Activated CD4-positive, alpha-beta memory T cell treated with anti-CD3 and anti-CD28 coated beads for 36 hours (primary cell): ENCODE measurements at regions not wholly inside any gene's neighbourhood (a gene's known extent, or its start where the extent isn't known, plus 50 kb on each side); places are given as distances from the start of the nearest gene placed in this dataset.
"Not testable (repeated sequence)": the region's sequence is repeated elsewhere in the genome, so short reads cannot be mapped to it uniquely, and the experiment has no call there.

Experiments
- CTCF ChIA-PET: fragments of 350-600 bp; sonication (Branson Sonifier 250); formaldehyde crosslinking; loops from one replicate; lab custom pipeline; 2021; ENCODE audit warnings: antibody characterized with exemption, inconsistent platforms; lab: Charles Lee
- POLR2A ChIA-PET: fragments of 350-600 bp; sonication (Branson Sonifier 250); formaldehyde crosslinking; loops from one replicate; lab custom pipeline; 2021; ENCODE audit warnings: antibody characterized with exemption; lab: Charles Lee
- DNase-seq: peaks from one replicate; pipeline ENCODE4 v3.0.0-alpha.2; 2020
- H3K27ac Mint-ChIP-seq: one replicate; pipeline ENCODE4 v1.8.0; 2021; ENCODE audit warnings: mixed read lengths
- H3K27me3 Mint-ChIP-seq: one replicate; pipeline ENCODE4 v1.8.0; 2021; ENCODE audit warnings: mixed read lengths
- H3K36me3 Mint-ChIP-seq: one replicate; pipeline ENCODE4 v1.8.0; 2021; ENCODE audit warnings: mixed read lengths
- H3K4me1 Mint-ChIP-seq: one replicate; pipeline ENCODE4 v1.8.0; 2021; ENCODE audit warnings: low read depth, mixed read lengths
- H3K4me3 Mint-ChIP-seq: one replicate; pipeline ENCODE4 v1.8.0; 2021; ENCODE audit warnings: mild to moderate bottlenecking, mixed read lengths
- H3K9me3 Mint-ChIP-seq: one replicate; pipeline ENCODE4 v1.8.0; 2021; ENCODE audit warnings: mixed read lengths
- intact Hi-C: fragments of 100-400 bp; cut with micrococcal nuclease; formaldehyde crosslinking; loops from one replicate; pipeline ENCODE4 v1.15.1; 2023

- Mint-ChIP-seq H3K4me3 (no peak overlapping the region), H3K36me3 (no peaks in the 10 kb centered on the region), H3K27ac (no peak overlapping the region), H3K9me3 (no peaks in the 10 kb centered on the region), H3K4me1 (no peaks in the 10 kb centered on the region), H3K27me3 (peaks cover 12% of the 10 kb centered on the region)
- ChIA-PET POLR2A (no interaction called here), CTCF (interaction anchor here (2.0 kb wide), 1 partner anchor 116 kb away, joined by 14 read pairs; no protein-coding TSS in a partner anchor)
- DNase-seq = no peak
- intact Hi-C loops = loop anchor here (10.0 kb wide), 1 partner anchor 118 kb away; no protein-coding TSS in a partner anchor
Observed at GRCh38 chr18:2222270-2223185, 348.8 kb downstream of the METTL4 start.

- ChIA-PET POLR2A (no interaction called here), CTCF (interaction anchor here (1.0 to 2.0 kb wide), 4 partner anchors 117 to 1359 kb away, joined by 4 to 14 read pairs (median 6); no protein-coding TSS in a partner anchor)
- intact Hi-C loops = loop anchor here (10.0 kb wide), 1 partner anchor 119 kb away; no protein-coding TSS in a partner anchor
- H3K27me3 Mint-ChIP-seq = peaks cover 8% of the 10 kb centered on the region
- no peaks in the 10 kb centered on the region for H3K36me3 Mint-ChIP-seq
- H3K9me3 Mint-ChIP-seq = no peaks in the 10 kb centered on the region
- H3K4me3 Mint-ChIP-seq = no peak overlapping the region
- no peak for DNase-seq
- H3K4me1 Mint-ChIP-seq = no peaks in the 10 kb centered on the region
- no peak overlapping the region for H3K27ac Mint-ChIP-seq
Observed at GRCh38 chr18:2223449-2223848, 347.9 kb downstream of the METTL4 start.

DNA sequence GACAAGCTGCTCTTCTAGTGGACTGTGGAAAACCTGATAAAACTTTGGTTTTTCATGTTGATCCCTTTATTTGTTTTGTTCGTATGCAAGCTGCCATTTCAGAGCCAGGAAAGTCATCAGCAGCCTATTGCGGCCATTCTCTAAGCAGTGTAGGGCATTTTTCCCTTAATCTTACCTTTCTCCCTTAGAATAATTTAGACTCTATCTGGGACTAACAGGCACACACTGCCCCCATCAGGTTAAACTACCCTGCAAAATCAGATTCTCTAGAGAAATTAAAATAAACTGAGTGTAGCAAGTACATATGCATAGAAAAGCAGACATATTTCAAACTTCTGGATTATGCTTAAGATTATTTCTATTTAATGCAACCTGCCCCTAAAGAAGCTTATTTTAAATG is 347.5 kb downstream of the METTL4 start:
- intact Hi-C loops = loop anchor here (10.0 kb wide), 1 partner anchor 119 kb away; no protein-coding TSS in a partner anchor
- Mint-ChIP-seq H3K36me3 (no peaks in the 10 kb centered on the region), H3K4me1 (no peaks in the 10 kb centered on the region), H3K27me3 (peaks cover 5% of the 10 kb centered on the region), H3K27ac (no peak overlapping the region), H3K9me3 (no peaks in the 10 kb centered on the region), H3K4me3 (no peak overlapping the region)
- DNase-seq = no peak
- ChIA-PET CTCF (interaction anchor here (1.0 to 2.0 kb wide), 4 partner anchors 118 to 1359 kb away, joined by 4 to 14 read pairs (median 6); no protein-coding TSS in a partner anchor), POLR2A (no interaction called here)

DNA sequence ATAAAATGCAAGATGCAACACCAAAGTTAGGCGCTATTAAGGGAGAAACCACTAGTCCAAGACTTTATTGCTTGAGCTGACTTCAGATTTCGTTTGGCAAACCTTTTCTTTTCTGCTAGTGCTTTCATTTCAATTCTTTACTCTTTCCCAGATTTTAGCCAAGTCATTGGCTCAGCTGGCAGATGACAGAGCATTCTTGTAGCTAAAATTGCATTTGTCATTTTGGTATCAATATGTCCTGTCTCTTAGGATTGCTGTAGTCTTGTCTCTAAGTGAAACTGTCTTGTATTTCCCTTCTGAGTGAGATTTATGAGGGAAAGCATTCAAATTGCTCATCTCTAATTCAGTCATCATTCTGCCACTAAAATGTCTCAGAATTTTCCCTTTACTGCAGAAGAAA is 335.1 kb downstream of the METTL4 start:
- no peaks in the 10 kb centered on the region for H3K4me1 Mint-ChIP-seq
- intact Hi-C loops = no loop called here
- no peak overlapping the region for H3K4me3 Mint-ChIP-seq
- H3K27me3 Mint-ChIP-seq = no peaks in the 10 kb centered on the region
- CTCF ChIA-PET = no interaction called here
- POLR2A ChIA-PET = no interaction called here
- DNase-seq = no peak
- H3K9me3 Mint-ChIP-seq = no peaks in the 10 kb centered on the region
- H3K27ac Mint-ChIP-seq = no peak overlapping the region
- H3K36me3 Mint-ChIP-seq = no peaks in the 10 kb centered on the region

DNA sequence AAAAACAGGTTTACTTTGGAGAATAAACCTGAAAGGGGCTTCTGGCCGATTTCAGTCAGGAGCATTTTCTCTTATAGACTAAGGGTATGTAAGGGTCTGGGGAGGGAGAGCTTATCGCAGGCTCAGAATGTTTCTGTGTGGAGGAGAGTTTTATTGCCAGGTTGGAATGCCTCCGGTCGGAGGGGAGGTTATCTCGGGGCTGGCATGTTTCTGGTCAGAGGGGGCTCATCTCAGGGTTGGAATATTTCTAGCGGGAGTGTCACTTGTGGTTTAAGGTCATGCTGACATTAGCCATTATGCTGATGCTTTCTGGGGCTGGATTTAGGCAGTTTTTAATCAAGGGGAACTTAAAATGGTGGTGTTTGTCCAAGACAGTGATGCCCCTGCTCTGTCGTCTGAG is 333.6 kb downstream of the METTL4 start:
- Mint-ChIP-seq H3K27ac (no peak overlapping the region), H3K27me3 (peaks cover under 1% of the 10 kb centered on the region), H3K4me3 (no peak overlapping the region), H3K4me1 (no peaks in the 10 kb centered on the region), H3K36me3 (no peaks in the 10 kb centered on the region), H3K9me3 (no peaks in the 10 kb centered on the region)
- ChIA-PET POLR2A (no interaction called here), CTCF (no interaction called here)
- no peak for DNase-seq
- intact Hi-C loops = no loop called here

DNA sequence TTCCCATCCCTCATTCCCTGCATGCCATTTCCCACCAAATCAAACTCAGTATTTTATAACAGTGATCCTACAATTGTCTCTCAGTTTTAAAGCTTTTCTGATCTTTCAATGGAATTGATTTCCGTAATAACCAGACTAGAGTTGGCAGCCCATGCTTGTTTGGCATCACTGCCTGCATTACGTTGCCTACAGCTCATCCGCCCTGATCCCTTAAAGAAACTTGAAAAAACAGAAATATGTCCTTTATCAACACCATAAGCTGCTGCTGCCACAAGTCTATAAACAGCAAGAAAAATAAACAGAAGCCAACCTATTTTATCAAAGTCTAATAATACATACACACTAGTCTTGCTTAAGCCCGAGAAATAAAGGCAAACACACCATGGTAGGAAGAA is 331.0 kb downstream of the METTL4 start:
- Mint-ChIP-seq H3K4me1 (no peaks in the 10 kb centered on the region), H3K4me3 (no peak overlapping the region), H3K36me3 (no peaks in the 10 kb centered on the region), H3K9me3 (no peaks in the 10 kb centered on the region), H3K27ac (no peak overlapping the region), H3K27me3 (peaks cover 4% of the 10 kb centered on the region)
- CTCF ChIA-PET = no interaction called here
- POLR2A ChIA-PET = no interaction called here
- DNase-seq = no peak
- intact Hi-C loops = no loop called here

DNA sequence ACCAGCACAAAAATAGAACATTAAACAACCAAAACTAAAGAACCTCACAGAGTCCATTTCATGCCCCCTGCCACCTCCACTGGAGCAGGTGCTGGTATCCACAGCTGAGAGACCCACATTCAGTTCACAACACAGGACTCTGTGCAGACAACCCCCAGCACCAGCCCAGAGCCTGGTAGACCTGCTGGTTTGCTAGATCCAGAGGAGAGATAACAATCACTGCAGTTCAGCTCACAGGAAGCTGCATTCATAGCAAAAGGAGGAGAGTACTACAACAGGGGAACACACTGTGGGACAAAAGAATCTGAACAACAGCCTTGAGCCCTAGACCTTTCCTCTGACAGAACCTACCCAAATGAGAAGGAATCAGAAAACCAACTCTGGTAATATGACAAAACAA is 326.7 kb downstream of the METTL4 start:
- no peak for DNase-seq
- Mint-ChIP-seq H3K27me3 (peaks cover 4% of the 10 kb centered on the region), H3K4me1 (no peaks in the 10 kb centered on the region), H3K4me3 (no peak overlapping the region), H3K27ac (no peak overlapping the region), H3K36me3 (no peaks in the 10 kb centered on the region), H3K9me3 (no peaks in the 10 kb centered on the region)
- CTCF ChIA-PET = no interaction called here
- intact Hi-C loops = no loop called here
- POLR2A ChIA-PET = no interaction called here

- H3K27ac Mint-ChIP-seq, POLR2A ChIA-PET: not testable (repeated sequence)
Observed at GRCh38 chr18:2247101-2247500, 324.2 kb downstream of the METTL4 start.

DNA sequence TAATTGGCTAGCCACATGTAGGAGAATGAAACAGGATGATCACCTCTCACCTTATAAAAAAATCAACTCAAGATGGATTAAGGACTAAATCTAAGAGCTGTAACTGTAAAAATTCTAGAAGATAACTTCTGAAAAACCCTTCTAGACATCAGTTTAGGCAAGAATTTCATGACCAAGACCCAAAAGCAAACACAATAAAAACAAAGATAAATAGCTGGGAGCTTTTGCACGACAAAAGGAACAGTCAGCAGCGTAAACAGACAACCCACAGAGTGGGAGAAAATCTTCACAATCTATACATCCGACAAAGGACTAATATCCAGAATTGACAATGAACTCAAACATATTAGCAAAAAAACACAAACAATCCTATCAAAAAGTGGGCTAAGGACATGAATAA is 316.3 kb downstream of the METTL4 start:
- Mint-ChIP-seq H3K4me1 (no peaks in the 10 kb centered on the region), H3K4me3 (no peak overlapping the region), H3K36me3 (no peaks in the 10 kb centered on the region), H3K27ac (no peak overlapping the region), H3K9me3 (no peaks in the 10 kb centered on the region), H3K27me3 (no peaks in the 10 kb centered on the region)
- ChIA-PET CTCF (no interaction called here), POLR2A (no interaction called here)
- intact Hi-C loops = no loop called here
- no peak for DNase-seq

More at GRCh38 chr18:2247101-2247500, 324.2 kb downstream of the METTL4 start:
- DNase-seq, H3K9me3 Mint-ChIP-seq, intact Hi-C loops, CTCF ChIA-PET, H3K27me3 Mint-ChIP-seq, H3K4me3 Mint-ChIP-seq, H3K36me3 Mint-ChIP-seq, H3K4me1 Mint-ChIP-seq: not testable (repeated sequence)

DNA sequence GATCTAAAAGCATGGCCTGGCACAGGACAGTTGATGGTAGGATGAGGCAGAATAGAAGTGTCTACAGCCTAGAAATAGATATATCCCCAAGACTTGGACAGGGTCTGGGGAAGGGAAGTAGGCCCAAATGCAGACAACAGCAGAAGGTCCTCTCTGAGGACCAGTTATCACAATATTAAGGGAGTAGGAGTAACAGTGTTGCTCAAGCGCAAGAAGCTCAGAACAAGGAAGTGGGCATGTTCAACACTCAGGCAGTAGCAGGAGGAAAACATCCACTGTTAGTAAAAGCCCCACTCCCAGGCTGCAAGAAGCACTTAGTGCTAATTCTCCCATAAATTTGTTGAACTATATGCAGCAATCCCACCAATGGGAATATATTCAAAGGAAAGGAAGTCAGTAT is 314.7 kb downstream of the METTL4 start:
- POLR2A ChIA-PET = no interaction called here
- no peaks in the 10 kb centered on the region for H3K27me3 Mint-ChIP-seq
- no peak overlapping the region for H3K27ac Mint-ChIP-seq
- H3K4me1 Mint-ChIP-seq = no peaks in the 10 kb centered on the region
- H3K4me3 Mint-ChIP-seq = no peak overlapping the region
- no peaks in the 10 kb centered on the region for H3K36me3 Mint-ChIP-seq
- no peaks in the 10 kb centered on the region for H3K9me3 Mint-ChIP-seq
- DNase-seq = no peak
- CTCF ChIA-PET = no interaction called here
- intact Hi-C loops = no loop called here

DNA sequence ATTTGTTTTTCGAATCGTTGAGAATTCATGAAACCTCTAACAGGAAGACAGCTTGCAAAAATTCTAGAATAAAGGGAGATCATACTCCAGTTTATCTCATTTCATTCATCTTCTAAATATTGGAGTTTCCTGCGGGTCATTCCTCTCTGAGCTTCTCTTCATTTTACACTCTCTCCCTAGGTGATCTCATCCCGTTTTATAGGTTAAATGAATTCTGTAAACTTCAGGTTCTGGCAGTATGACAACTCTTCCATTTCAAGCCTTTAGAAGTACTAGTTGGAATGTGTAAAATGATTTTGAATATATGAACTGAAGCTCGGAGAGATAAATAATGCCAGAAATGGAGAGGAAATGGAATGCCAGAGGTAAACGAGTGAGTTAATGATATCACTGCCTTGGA is 312.4 kb downstream of the METTL4 start:
- Mint-ChIP-seq H3K9me3 (no peaks in the 10 kb centered on the region), H3K27ac (no peak overlapping the region), H3K27me3 (no peaks in the 10 kb centered on the region), H3K4me3 (no peak overlapping the region), H3K36me3 (no peaks in the 10 kb centered on the region), H3K4me1 (no peaks in the 10 kb centered on the region)
- intact Hi-C loops = no loop called here
- DNase-seq = no peak
- ChIA-PET POLR2A (no interaction called here), CTCF (no interaction called here)

DNA sequence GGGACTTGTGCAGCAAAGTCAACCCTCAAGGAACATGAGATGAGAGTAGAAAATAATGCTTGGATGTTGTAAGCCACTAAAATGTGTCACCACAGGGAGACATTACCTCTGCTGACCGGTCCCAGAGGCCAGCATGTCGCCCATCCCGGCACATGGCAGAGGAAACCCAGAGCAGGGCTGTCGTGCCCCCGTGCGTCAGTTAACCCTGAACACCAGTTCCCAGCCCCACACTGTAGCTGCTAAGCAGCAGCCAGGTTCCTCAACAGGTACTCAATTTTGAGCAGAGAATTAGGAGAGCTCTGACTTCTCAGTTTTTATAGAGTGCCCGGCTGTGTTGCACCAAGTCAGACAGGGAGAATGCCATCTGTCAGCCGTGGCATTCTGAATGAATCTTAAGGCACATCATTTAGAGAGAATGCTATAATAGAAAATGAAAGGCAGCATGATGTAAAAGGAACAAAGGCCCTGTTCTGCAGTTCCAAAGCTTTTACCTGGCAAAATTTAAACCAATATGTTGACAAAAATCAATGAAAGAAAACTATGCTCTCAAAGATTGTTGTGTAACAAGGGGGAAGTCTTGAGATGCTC is 307.9 kb downstream of the METTL4 start:
- peaks cover 6% of the 10 kb centered on the region for H3K27me3 Mint-ChIP-seq
- DNase-seq = no peak
- H3K9me3 Mint-ChIP-seq = no peaks in the 10 kb centered on the region
- POLR2A ChIA-PET = no interaction called here
- no peak overlapping the region for H3K27ac Mint-ChIP-seq
- H3K36me3 Mint-ChIP-seq = no peaks in the 10 kb centered on the region
- intact Hi-C loops = no loop called here
- CTCF ChIA-PET = no interaction called here
- H3K4me1 Mint-ChIP-seq = no peaks in the 10 kb centered on the region
- no peak overlapping the region for H3K4me3 Mint-ChIP-seq
